ENCODE measurements at regions not wholly inside any gene's neighbourhood (a gene's known extent, or its start where the extent isn't known, plus 50 kb on each side); places are given as distances from the start of the nearest gene placed in this dataset.

- TF ChIP-seq EP300 (IDR thresholded peaks at IDR 0.05; ENCODE audit: borderline replicate concordance) (no peak), REST (IDR thresholded peaks at IDR 0.05; ENCODE audit: low read depth) (no peak), TAF1 (IDR thresholded peaks at IDR 0.05; ENCODE audit: low read depth) (no peak), TCF12 (IDR thresholded peaks at IDR 0.05; ENCODE audit: low read depth) (no peak), USF1 (IDR thresholded peaks at IDR 0.05) (no peak), MAX (IDR thresholded peaks at IDR 0.05) (no peak), EGR1 (IDR thresholded peaks at IDR 0.05) (no peak)
Observed at GRCh38 chr13:74620308-74620707, 486.1 kb upstream of the KLF12 start.

Measured in Ishikawa (cell line).